GM21717 (cell line): ENCODE measurements at regions not wholly inside any gene's neighbourhood (a gene's known extent, or its start where the extent isn't known, plus 50 kb on each side); places are given as distances from the start of the nearest gene placed in this dataset.
"Not testable (repeated sequence)": the region's sequence is repeated elsewhere in the genome, so short reads cannot be mapped to it uniquely, and the experiment has no call there.

Experiments used
- ATAC-seq: cut with Tn5 transposase; IDR thresholded peaks from one replicate; pipeline ENCODE4 v1.9.1; 2021; ENCODE audit warnings: mild to moderate bottlenecking, moderate library complexity; ENCODE audit not compliant: unreplicated experiment

DNA sequence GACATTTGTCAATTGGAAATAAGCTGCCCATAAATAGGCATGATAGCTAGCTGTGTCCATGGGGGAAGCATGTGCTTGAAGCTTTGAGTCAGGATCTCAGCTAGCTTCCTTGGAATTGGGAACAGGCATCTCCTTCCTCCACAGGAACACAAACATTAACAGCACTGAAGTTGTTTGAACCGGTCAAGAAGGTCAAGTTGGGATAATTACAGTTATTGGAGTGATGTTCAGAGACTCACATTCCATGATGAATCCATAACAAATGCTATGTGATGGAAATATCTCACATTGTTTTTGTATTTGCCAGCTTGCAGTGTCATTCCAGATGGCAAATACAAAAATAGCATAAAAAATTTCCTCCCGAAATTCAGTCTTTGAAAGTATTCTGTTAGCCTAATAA, 347.6 kb upstream of the SMIM21 start:
- no peak for ATAC-seq

DNA sequence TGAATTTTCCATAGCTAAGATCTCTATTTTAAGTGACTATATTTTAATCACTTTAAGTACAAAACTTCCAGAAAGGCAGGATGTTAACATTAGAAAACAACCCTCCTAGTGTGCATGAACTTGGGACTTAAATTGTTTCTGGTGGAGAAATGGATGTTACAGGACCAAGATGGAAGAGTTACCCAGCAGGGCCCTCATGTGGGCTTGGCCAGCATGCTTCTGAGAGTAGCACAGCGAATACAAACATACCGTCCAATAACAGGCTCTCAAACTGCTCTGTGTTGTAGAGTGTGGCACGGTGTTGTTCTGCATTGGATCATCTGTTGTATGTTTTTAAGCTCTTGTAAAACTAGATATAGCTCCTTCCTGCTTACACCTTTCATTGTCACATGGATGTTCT, 346.1 kb upstream of the SMIM21 start:
- ATAC-seq: no peak

DNA sequence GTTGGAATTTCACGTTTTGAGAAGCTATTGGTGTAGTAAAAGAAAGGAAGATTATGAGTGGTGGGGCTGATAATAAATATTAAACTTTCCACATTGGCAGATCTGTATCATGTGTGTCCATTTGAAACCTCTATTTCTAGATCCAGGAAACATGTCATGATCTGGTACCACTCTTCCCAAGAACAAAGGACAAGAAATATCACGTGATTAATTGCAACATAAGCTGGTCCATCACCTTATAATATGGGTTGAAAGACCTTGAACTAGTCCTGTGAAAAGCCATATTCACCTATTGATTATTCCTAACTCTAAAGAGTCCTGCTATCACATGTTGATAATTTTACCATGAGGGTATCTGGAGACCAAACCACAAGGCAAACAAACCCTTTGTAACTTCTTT, 335.3 kb upstream of the SMIM21 start:
- no peak for ATAC-seq

DNA sequence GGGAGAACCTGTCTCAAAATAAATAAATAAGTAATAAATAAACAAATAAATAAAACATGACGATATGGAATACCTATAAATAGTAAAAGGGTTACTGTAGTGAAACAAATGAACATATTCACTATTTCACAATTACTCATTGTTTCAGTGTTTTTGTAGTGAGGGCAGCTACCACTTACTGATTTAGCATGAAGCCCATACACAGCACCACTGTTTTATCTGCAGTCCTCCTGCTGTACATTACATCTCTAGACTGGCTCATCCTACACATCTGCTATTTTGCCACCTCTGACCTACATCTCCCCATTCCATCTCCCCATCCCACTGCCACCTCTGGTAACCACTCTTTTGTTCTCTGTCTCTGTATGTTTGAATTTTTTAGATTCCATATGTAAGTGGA, 332.7 kb upstream of the SMIM21 start:
- ATAC-seq: no peak

DNA sequence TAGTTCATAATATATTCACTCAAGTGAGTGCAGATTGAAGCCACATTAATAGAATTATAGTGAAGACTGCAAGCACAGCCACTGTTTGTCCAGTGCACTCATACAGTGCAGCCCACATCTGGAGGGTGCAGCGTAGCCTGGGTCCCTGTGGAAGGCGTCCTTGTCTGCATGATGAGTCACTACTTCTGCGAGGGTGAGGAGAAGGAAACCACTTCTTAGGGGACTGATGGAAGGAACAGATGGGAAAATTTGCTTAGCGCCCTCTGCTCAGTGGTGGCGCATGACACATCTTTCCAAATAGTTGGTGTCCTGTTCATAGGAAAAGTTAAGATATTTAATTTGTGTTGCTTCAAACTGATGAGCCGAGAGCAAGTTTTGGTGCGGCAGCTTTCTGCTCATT, 330.4 kb upstream of the SMIM21 start:
- no peak for ATAC-seq

DNA sequence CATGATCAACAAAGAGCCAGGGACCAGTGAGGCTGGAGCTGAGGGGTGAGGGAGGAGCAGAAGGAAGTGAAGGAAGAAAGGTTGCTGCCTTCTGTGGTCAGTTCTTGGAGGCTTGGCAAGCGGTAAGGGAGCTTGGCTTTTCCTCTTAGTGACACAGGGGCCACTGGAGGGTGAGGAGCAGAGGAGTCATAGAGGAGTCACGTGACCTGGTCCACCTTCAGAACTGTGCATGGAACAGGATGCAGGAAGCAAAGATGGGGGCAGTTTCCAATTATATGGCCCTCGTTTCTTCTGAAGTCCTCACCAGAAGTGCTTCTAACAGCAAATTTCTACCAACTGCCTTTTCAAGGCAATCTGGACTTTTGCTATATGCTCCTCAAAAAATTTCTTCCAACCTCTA, 326.9 kb upstream of the SMIM21 start:
- ATAC-seq: no peak

DNA sequence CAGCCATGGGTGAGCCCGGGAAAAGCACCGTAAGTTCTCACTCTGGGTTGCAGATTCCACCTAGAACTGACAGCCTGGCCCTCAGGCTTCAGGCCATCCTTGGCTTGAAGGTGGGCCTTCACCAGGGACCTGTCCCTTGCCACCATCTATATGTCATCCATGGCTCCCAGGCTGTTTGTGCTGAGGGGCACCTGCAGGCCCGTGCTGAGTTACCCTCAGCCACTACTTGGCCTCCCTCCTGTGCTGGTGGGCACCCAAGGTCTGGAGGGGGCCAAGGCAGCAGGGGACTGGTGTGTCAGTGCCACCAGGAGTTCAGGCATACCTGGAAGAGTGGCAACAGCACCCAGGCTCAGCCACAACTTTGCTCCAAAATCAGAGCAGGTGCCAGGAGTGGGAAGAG, 326.2 kb upstream of the SMIM21 start:
- no peak for ATAC-seq

DNA sequence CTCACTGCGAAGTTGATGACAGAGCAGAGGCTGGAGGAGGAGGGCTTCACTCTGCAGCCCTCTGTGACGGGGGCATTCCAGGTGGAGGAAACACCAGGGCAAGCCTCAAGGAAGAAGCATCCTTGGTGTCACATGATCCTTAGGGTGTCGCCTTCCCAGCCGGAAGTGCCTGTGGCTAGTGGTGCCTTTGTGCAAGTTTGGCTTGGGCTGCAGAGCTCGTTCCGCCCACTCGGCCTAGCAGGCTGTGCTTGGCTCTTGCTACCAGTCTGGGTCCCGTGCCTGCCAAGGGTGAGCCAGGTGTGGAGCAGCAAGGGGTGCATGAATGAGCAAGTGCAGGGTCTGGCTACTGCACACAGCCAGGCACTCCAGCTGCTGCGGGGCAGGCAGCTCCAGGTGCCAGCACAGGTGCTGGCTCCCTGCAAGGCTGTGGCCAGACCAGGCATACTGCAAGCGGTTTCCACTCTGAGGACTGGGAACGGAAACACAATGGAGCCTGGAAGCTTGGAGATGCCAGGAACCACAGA, 325.3 kb upstream of the SMIM21 start:
- no peak for ATAC-seq

DNA sequence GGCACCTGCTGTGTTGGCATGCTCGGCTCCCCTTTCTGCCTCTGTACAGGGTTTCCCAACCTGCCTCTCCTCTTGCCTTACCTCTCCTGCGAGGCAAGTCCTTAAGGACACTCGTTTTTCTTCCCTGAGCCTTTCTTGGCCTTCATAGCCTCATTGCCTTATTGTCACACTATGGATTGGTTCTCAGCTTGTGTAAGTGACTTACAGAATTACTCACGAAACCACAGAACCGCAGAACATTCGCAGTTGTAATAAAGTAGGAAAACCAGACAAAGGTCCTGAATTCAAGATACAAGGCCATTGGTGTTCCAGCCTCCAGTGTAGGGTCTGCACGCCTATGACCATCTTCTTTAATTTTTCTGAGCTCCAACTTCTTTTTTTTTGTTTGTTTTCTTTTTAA, 317.6 kb upstream of the SMIM21 start:
- ATAC-seq: no peak

DNA sequence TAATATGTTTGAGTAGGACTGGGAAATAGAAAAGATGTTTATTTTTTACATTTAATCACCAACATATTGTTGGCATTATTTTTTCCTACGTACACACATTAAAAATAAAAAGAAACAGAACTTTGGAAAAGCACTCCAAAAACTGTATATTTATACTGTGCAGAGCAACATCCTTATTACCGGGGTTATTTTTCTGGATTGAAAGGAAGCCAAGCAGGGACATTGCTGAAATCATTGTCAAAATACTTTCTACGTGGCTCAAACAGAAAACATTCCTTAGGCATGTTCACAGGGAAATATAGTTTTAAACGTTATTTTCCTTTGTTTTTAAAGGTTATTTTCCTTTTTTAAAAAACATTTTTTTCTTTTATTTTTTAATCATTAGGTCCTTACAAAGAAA, 315.0 kb upstream of the SMIM21 start:
- no peak for ATAC-seq

DNA sequence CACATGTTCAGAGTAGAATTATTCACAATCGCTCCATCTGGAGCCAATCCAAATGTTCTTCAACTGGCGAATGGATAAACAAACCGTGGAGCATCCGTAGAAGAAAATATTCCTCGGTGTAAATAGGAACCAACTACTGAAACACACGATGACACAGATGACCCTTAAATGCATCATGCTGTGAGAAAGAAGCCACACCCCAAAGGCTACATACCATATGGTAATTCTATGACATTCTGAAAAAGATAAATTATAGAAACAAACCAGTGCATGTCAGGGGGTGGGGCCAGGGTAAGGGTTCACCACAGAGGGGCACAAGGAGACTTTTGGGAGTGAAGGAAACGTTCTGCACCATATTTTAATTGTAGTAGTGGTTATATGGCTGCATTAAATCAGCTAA, 312.2 kb upstream of the SMIM21 start:
- no peak for ATAC-seq

DNA sequence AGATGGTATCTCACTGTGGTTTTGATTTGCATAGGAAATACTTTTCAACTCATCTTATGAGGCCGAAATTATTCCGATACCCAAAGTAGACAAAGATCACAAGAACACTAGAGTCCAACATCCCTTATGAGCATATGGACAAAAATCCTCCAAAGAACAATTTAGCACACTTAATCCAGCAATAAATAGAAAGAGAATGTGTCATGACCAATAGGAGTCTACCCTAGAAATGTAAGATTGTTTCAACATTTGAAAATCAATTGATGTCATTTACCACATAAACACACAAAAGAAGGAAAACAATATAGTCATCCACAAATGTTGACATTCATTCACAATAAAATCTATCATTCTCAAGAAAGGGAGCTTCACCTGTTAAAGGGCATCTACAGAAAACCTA, 307.8 kb upstream of the SMIM21 start:
- ATAC-seq: no peak

DNA sequence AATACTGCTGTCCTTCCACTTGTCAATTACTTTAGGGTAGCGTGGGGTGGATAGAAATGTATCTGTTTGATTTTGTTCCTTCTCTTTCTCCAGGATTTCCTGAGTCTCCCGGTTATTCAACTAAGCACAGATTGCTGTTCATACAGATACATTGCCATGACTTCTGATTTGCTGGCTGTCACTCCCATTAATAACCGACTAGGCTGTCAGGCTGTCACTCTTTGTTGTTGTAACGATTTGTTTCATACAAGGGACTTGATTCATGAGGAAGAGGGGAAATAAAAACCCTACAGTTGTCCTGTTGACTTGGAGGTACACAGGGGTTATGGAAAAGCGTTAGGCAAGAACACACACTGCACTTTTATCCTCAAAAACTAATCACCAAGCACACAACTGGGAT, 302.7 kb upstream of the SMIM21 start:
- ATAC-seq: no peak

DNA sequence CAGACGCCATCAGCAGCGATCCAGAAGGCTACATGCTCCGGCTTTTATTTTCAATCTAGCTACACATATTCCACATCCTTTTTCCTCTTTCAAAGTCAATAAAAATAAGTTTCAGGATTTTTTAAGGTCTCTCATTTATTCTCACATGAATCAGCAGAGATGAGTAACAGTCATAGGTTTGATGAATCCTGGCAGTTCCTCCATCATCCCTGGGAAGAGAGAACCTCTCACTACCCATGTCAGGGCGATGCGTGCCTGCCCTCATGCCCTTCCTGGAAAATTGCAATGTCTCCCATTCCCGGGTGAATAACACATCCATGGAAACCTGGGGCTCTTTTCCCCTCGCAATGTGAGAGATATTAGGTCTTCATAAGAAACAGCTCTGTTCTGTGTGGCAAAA, 301.1 kb upstream of the SMIM21 start:
- ATAC-seq: no peak

DNA sequence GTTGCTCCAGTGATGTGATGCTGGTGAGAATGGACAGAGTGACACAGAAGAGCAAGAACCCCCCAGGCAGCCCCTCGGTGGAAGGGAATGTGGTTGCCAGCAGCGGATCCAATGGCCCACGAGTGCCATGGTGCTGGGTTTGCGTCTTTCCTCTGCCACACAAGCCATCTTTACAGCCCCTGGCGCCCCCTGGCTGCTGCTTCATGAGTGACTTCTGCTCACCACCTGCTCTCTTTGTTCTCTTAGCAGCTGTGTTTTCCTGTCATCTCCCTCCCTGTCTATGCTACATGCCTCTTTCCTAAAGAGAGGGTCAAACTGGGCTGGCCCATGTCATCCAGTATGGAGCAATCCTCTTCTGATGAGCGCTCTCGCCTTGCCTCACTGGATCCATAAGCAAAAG, 300.0 kb upstream of the SMIM21 start:
- no peak for ATAC-seq

DNA sequence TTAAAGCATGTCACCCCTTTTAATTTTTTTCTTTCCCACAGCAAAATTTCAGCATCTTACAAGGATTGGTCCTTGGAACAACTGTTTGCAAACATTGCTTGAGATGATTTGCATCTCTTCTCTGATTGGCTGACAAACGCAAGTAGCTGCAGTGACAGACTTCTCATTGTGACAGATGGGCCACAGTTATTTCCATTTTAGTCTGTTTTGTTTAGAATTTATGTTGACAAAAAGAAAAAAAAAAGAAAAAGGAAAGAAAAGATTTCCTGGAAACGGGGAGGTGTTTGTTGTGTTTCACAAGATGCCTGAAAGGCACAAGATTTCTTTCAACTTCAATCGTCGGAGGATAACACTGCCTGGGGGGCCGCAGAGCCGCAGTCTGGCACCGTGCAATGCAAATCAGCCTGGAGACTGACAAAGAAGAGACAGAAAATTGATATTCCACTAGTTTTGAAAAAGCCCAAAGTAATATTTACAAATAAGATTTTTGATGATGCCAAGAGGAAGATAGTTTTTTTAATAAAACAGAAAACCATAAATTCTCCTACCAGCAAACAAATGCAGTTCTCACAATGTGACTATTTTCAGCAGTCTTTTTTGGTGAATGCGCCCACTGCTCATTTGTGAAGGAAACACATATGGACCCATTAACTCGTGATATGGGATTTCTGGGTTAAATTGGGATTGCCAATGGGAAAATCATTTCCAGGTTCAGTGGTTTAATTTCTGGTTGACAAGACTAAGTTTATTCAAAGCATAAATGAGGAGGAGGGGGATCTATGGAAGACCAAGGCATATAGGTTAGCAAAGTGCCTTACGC, 296.2 kb upstream of the SMIM21 start:
- no peak for ATAC-seq

DNA sequence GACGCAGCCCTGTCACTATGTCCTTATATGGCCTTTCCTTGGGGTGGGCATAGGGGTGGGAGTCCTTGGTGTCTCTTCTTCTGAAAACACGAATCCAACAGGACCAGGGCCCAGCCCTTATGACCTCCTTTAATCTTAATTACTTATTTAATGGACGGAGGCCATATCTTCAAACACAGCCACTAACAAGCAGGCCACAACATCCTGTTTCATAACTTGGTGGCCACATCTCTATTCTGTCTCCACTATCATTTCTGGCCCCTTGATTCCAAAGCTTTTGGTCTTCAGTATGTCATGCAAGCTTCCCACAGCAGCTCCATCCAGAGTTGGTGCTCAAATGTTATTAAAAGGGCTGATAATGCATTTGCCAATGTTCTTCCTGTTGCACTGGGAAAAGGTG, 287.3 kb upstream of the SMIM21 start:
- no peak for ATAC-seq

DNA sequence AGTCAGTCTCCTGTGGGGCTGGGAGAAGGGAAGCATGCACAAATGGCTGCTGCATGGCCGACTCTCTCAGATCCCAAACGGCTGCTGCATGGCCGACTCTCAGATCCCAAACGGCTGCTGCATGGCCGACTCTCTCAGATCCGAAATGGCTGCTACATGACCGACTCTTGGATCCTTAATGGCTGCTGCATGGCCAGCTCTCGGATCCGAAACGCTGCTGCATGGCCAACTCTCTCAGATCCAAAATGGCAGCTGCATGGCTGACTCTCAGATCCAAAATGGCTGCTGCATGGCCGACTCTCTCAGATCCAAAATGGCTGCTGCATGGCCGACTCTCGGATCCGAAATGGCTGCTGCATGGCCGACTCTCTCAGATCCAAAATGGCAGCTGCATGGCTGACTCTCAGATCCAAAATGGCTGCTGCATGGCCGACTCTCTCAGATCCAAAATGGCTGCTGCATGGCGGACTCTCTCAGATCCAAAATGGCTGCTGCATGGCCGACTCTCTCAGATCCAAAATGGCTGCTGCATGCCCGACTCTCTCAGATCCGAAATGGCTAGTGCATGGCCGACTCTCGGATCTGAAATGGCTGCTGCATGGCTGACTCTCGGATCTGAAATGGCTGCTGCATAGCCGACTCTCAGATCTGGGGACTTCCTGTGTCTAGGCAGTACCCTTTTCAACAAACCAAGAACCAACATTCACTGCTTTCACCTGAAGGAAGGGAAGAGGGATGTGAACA, 284.8 kb upstream of the SMIM21 start:
- ATAC-seq: not testable (repeated sequence)

DNA sequence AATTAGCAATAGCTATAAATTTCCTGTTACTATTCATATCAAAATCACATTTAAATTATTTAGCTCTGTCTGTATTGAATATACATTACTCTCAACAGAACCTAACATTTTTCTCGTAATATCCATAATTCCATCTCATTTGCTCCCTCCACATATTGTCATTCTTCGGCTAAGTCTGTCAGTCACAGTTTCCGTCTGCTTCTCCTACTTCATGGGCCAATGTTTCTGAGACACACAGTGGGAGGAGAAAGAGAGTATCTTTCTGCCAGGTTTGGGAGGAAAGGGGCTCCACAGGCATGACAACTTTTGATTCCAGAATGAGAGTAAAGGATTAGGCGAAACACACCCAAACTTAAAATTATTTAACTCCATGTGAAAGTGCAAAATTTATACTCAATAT, 273.1 kb upstream of the SMIM21 start:
- ATAC-seq: no peak

DNA sequence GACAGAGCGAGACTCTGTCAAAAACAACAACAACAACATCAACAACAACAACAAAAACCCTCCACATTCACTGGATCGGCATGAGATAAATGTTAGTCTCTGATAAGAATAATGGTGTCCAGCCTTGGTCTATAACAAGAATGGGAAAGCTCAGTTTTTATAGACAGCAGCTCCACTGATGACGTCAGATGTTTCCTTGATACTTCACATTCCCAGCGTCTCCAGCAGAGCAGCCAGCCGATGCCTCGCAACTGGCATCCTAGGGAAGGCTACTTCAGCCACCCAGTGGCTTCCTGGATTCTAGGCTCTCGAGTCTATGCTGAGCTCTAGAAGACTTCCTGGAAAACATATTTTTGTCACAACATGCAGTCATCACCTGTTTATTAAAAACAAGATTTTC, 271.4 kb upstream of the SMIM21 start:
- no peak for ATAC-seq

DNA sequence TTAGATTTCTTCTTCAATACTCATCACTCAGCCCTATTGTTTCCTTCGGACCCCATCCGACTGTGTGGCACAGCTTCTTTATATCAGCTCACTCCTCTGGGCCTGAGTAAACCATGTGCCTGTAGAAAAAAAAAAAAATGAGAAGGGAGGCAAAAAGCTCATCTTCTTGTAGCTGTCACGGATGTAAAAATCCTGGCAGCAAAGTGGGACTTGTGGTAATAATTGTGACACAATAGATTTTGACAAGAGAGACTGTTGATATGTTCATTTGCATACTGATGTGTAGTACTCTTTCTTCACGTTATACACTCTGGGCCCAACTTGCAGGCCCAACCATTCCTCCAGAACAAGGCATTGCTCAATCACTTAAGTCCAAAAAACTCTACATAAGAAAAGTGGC, 270.0 kb upstream of the SMIM21 start:
- ATAC-seq: no peak

DNA sequence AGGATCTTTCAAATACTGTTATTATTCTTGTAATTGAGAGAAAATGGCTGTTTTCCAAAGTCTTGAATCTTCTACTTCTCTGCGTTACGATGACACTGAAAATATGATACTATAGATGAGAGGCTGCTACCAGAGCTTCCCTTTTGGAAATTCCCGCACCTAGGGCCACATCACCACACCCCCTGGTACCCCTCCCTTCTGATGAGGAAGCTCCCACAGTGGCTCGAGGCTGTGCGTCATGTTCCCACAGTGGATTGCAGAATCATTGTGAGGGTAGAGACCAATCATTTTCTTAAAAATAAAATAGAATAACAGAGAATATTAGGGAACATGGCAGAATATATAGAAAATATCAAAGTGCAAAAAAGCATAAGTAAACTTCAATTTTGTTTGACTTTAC, 268.9 kb upstream of the SMIM21 start:
- ATAC-seq: no peak
